Spleen (tissue), 11 donors: ENCODE measurements at regions not wholly inside any gene's neighbourhood (a gene's known extent, or its start where the extent isn't known, plus 50 kb on each side); places are given as distances from the start of the nearest gene placed in this dataset.
A peak's percentile ranks its signal among the peaks of the same experiment; 100 is the strongest.

Experiments used
- DNase-seq: peaks from one replicate; pipeline ENCODE4 v3.0.0-alpha.2; 2020
- H3K27ac ChIP-seq, 8 donors: fragments of 200-600 bp; sonication (generic) in 7 of 8; 1 replicate in 4 of 8; 2 replicates in 4 of 8; pipeline versions ENCODE4 v1.5.0 to v1.8.0; 2016 to 2021; ENCODE audit warnings: inconsistent platforms in 4 of 8, mild to moderate bottlenecking in 4 of 8, moderate library complexity in 1 of 8
- H3K27me3 ChIP-seq, 7 donors: fragments of 200-600 bp; sonication (generic) in 6 of 7; replicated peaks in 1 of 7; 1 replicate in 4 of 7; 2 replicates in 3 of 7; pipeline versions ENCODE4 v1.5.0 to v1.8.0; 2016 to 2021; ENCODE audit warnings: inconsistent platforms in 3 of 7, mild to moderate bottlenecking in 1 of 7
- H3K36me3 ChIP-seq, 6 donors: fragments of 200-600 bp; sonication (generic) in 5 of 6; 1 replicate in 4 of 6; 2 replicates in 2 of 6; pipeline versions ENCODE4 v1.5.0 to v1.8.0; 2016 to 2021; ENCODE audit warnings: inconsistent platforms in 2 of 6
- H3K4me1 ChIP-seq, 6 donors: fragments of 200-600 bp; sonication (generic) in 5 of 6; 1 replicate in 3 of 6; 2 replicates in 3 of 6; pipeline versions ENCODE4 v1.5.0 to v1.8.0; 2016 to 2021; ENCODE audit warnings: inconsistent platforms in 3 of 6
- H3K4me3 ChIP-seq, 8 donors: fragments of 200-600 bp; sonication (generic) in 7 of 8; 1 replicate in 4 of 8; 2 replicates in 4 of 8; pipeline versions ENCODE4 v1.5.0 to v1.8.0; 2016 to 2021; ENCODE audit warnings: inconsistent platforms in 4 of 8, mild to moderate bottlenecking in 4 of 8, moderate library complexity in 2 of 8
- H3K9me3 ChIP-seq, 8 donors: fragments of 200-600 bp; sonication (generic) in 7 of 8; 1 replicate in 4 of 8; 2 replicates in 4 of 8; pipeline versions ENCODE4 v1.5.0 to v1.8.0; 2016 to 2021; ENCODE audit warnings: inconsistent platforms in 4 of 8
- CTCF ChIP-seq, 11 experiments: fragments of 200-600 bp in 7 of 11; fragments of 450-650 bp in 4 of 11; sonication (generic) in 4 of 11; IDR thresholded peaks in 8 of 11; conservative IDR thresholded peaks in 3 of 11; 1 replicate in 7 of 11; 2 replicates in 4 of 11; pipeline versions ENCODE4 v1.4.0 to v1.8.0; 2016 to 2021; ENCODE audit warnings: antibody characterized with exemption in 11 of 11, inconsistent platforms in 4 of 11, mild to moderate bottlenecking in 1 of 11
- POLR2A ChIP-seq, 3 donors: fragments of 450-650 bp; IDR thresholded peaks; one replicate each; pipeline ENCODE4 v1.5.1; 2017; ENCODE audit warnings: antibody characterized with exemption in 3 of 3, mild to moderate bottlenecking in 1 of 3
- POLR2AphosphoS5 ChIP-seq, 3 donors: sonication (generic); formaldehyde crosslinking; IDR thresholded peaks; one replicate each; pipeline ENCODE4 v1.5.1; 2017; ENCODE audit warnings: antibody characterized with exemption in 3 of 3
- WGBS, 5 donors: extraction: QIAGEN DNeasy Blood & Tissue Kit in 3 of 5; methylation state at CpG; one replicate each; pipeline versions ENCODE4 v1.1.5 to v1.1.7; 2013 to 2018; 5-methylcytosine and 5-hydroxymethylcytosine counted together
- intact Hi-C: fragments of 100-400 bp; cut with DNase I; formaldehyde crosslinking; loops from one replicate; pipeline ENCODE4 v1.15.0; 2023; ENCODE audit warnings: low total_unique reads
- donor health status: healthy with polysubstance abuse.
- donor health status: DM: no; HTN: no; CAD: no; lungs with moderate emphysema.
- donor health status: DM: no; HTN: no; CAD: no.
- donor health status: Bipolar disorder and iron deficiency.
- donor health status: healthy.
- donor health status: DM: no; HTN: no; CAD: no.
- donor health status: DM: yes; HTN: yes; CAD: no.

DNA sequence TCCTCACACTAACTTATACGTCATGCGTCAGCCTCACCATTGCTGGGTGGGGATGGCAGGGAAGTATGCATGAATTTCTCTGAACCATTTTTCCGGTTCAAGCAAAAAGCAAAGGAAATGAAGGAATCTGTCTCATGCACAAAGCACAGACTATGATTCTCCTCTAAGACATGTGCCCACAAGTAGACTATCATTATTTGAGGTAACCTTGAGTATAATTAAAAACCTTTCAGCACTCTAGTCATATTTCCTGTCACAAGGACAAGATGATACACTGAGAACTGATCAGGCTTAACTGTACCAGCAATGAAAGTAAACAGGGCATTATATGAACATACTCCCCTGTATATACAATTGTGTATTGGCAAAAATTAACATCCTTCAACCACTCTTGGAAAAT is 56.7 kb upstream of the TSC22D2 start:
- TF ChIP-seq POLR2AphosphoS5 (IDR thresholded peaks at IDR 0.05) (no peak), POLR2A (IDR thresholded peaks at IDR 0.05) (no peak), CTCF (IDR thresholded peaks at IDR 0.05 in 8 of 11, conservative IDR thresholded peaks at IDR 0.05 in 3 of 11) (no peak)
- Histone ChIP-seq H3K9me3 (no peaks in the 10 kb centered on the region), H3K27me3 (no peaks in the 10 kb centered on the region), H3K36me3 (no peaks in the 10 kb centered on the region), H3K27ac (no peak overlapping the region), H3K4me3 (no peak overlapping the region), H3K4me1 (no peaks in the 10 kb centered on the region)
- DNase-seq, result no peak
- WGBS, 5 donors, result 86 to 98% (median 92%) methylated on average over 3 of the region's 3 CpGs
- intact Hi-C loops, result no loop called here

DNA sequence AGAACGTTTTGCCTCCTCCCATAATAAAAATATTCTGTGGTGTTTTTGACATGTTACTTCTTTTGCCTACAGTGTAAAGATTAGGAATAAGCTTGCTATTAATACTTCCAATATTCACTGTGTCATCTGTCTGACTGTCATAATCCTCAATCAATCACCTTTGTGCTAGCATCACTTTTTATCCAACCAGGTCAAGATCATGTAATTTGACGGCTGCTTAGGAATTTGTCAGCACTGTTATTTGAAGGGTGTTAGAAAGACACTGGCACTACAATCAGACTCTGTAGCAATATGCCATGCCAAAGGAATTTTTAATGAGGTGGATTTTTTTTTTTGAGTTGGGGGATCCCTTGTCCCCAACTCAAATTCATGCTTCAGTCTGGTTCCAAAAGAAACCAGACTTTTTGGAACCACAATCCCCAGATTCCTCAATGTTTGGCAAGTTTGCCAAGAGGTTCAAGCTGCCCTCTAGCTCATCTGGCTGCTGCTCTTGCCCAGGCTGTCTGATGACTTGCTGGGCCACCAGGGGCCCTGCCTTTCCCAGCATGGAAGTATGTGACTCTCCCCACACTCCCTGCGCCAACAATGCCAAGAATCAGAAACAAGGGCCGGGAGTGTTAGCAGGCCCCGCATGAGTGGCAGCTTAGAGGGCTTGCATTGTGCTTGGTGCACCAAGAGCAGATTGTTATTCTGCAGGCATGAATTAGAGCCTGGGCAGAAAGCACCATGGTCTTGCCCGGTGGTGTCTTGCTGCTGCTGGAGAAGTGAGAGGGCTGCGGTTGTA is 58.6 kb upstream of the TSC22D2 start:
- 77 to 91% (median 80%) methylated on average over 7 of the region's 7 CpGs for WGBS, 5 donors
- Histone ChIP-seq H3K4me1 (no peaks in the 10 kb centered on the region), H3K27ac (no peak overlapping the region), H3K4me3 (no peak overlapping the region), H3K36me3 (no peaks in the 10 kb centered on the region), H3K27me3 (no peaks in the 10 kb centered on the region), H3K9me3 (no peaks in the 10 kb centered on the region)
- DNase-seq, result peak; percentile 35
- TF ChIP-seq POLR2A (IDR thresholded peaks at IDR 0.05) (no peak), CTCF (IDR thresholded peaks at IDR 0.05 in 8 of 11, conservative IDR thresholded peaks at IDR 0.05 in 3 of 11) (no peak), POLR2AphosphoS5 (IDR thresholded peaks at IDR 0.05) (no peak)
- intact Hi-C loops, result no loop called here

DNA sequence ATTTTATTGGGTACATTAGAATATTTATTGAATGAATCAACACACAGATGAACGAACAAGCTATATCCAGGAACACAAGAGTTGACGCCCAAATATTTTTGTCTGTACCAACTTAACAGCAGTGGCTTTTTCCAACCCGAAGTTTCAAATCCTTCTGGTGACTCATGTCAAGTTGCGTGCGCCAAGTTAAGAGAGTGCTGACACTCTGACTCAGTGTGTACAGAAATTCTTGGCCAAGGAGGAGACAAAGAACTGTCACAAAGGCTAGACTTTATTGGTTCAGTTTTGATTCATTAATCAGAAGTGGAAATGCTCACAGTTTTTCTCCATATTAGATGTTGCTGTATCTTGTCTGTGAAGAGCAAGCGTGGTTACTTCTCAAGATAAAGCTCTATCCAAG is 59.6 kb upstream of the TSC22D2 start:
- H3K27ac ChIP-seq, result no peak overlapping the region
- H3K4me1 ChIP-seq, result no peaks in the 10 kb centered on the region
- H3K27me3 ChIP-seq, result no peaks in the 10 kb centered on the region
- TF ChIP-seq POLR2AphosphoS5 (IDR thresholded peaks at IDR 0.05), result no peak
- no peak for TF ChIP-seq POLR2A (IDR thresholded peaks at IDR 0.05)
- no peak for TF ChIP-seq CTCF (IDR thresholded peaks at IDR 0.05 in 8 of 11, conservative IDR thresholded peaks at IDR 0.05 in 3 of 11)
- 50 to 56% (median 55%) methylated on average over 6 of the region's 6 CpGs for WGBS, 5 donors
- intact Hi-C loops, result no loop called here
- H3K36me3 ChIP-seq, result no peaks in the 10 kb centered on the region
- H3K9me3 ChIP-seq, result no peaks in the 10 kb centered on the region
- no peak for DNase-seq
- no peak overlapping the region for H3K4me3 ChIP-seq

- Histone ChIP-seq H3K4me3 (no peak overlapping the region), H3K9me3 (no peaks in the 10 kb centered on the region), H3K4me1 (no peaks in the 10 kb centered on the region), H3K36me3 (no peaks in the 10 kb centered on the region), H3K27ac (no peak overlapping the region), H3K27me3 (no peaks in the 10 kb centered on the region)
- intact Hi-C loops, result no loop called here
- WGBS, 5 donors, result 84 to 92% (median 88%) methylated on average over 10 of the region's 10 CpGs
- DNase-seq, result no peak
- no peak for TF ChIP-seq CTCF (IDR thresholded peaks at IDR 0.05 in 8 of 11, conservative IDR thresholded peaks at IDR 0.05 in 3 of 11)
- TF ChIP-seq POLR2AphosphoS5 (IDR thresholded peaks at IDR 0.05), result no peak
- no peak for TF ChIP-seq POLR2A (IDR thresholded peaks at IDR 0.05)
Measured at GRCh38 chr3:150346981-150347863, 60.9 kb upstream of the TSC22D2 start.
